ENCODE measurements at regions not wholly inside any gene's neighbourhood (a gene's known extent, or its start where the extent isn't known, plus 50 kb on each side); places are given as distances from the start of the nearest gene placed in this dataset.

GRCh38 chr21:39108291-39109162 is 74.7 kb downstream of the PSMG1 start:
- no peak overlapping the region for H3K27ac ChIP-seq
- no peak overlapping the region for H3K4me3 ChIP-seq
- H3K9me3 ChIP-seq: no peaks in the 10 kb centered on the region
- TF ChIP-seq EP300 (IDR thresholded peaks at IDR 0.05) (no peak), POLR2A (IDR thresholded peaks at IDR 0.05) (no peak)
- TF ChIP-seq, protein P1, sequence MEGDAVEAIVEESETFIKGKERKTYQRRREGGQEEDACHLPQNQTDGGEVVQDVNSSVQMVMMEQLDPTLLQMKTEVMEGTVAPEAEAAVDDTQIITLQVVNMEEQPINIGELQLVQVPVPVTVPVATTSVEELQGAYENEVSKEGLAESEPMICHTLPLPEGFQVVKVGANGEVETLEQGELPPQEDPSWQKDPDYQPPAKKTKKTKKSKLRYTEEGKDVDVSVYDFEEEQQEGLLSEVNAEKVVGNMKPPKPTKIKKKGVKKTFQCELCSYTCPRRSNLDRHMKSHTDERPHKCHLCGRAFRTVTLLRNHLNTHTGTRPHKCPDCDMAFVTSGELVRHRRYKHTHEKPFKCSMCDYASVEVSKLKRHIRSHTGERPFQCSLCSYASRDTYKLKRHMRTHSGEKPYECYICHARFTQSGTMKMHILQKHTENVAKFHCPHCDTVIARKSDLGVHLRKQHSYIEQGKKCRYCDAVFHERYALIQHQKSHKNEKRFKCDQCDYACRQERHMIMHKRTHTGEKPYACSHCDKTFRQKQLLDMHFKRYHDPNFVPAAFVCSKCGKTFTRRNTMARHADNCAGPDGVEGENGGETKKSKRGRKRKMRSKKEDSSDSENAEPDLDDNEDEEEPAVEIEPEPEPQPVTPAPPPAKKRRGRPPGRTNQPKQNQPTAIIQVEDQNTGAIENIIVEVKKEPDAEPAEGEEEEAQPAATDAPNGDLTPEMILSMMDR (IDR thresholded peaks at IDR 0.05): no peak
- no peaks in the 10 kb centered on the region for H3K27me3 ChIP-seq
- H3K36me3 ChIP-seq: no peaks in the 10 kb centered on the region
- 90 to 94% methylated on average over 23 of the region's 23 CpGs for WGBS, 2 donors
- DNase-seq (ENCODE audit: low spot score in 2 of 2): no peak
- peaks cover 0 to 12% (median 0%) of the 10 kb centered on the region in 4 donors for H3K4me1 ChIP-seq

DNA sequence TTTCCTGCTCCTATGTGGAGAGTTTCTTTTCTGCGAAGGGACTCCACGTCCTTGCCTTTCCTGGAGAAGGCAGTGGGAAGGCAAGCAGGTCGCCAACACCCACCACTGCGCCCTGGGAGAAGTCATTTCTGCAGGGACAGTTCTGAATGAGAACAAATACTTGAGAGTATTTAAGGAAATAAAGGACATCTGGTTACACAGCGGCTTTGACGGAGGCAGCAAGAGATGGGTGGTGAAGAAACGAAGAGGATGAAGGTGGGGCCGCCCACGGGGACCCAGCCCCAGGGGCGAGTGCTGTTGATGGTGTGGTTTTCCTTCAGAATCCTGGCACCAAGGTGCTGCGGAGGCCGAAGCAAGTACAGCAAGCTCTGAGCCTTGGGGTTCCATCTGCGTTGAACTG is 75.5 kb downstream of the PSMG1 start:
- no peaks in the 10 kb centered on the region for H3K27me3 ChIP-seq
- no peak overlapping the region for H3K27ac ChIP-seq
- WGBS, 2 donors: 90 to 91% methylated on average over 13 of the region's 13 CpGs
- no peaks in the 10 kb centered on the region for H3K36me3 ChIP-seq
- no peaks in the 10 kb centered on the region for H3K9me3 ChIP-seq
- no peak for DNase-seq (ENCODE audit: low spot score in 2 of 2)
- TF ChIP-seq POLR2A (IDR thresholded peaks at IDR 0.05): no peak
- TF ChIP-seq, protein P1 (IDR thresholded peaks at IDR 0.05): no peak
- H3K4me1 ChIP-seq: peaks cover 0 to 12% (median 0%) of the 10 kb centered on the region in 4 donors
- no peak overlapping the region for H3K4me3 ChIP-seq

DNA sequence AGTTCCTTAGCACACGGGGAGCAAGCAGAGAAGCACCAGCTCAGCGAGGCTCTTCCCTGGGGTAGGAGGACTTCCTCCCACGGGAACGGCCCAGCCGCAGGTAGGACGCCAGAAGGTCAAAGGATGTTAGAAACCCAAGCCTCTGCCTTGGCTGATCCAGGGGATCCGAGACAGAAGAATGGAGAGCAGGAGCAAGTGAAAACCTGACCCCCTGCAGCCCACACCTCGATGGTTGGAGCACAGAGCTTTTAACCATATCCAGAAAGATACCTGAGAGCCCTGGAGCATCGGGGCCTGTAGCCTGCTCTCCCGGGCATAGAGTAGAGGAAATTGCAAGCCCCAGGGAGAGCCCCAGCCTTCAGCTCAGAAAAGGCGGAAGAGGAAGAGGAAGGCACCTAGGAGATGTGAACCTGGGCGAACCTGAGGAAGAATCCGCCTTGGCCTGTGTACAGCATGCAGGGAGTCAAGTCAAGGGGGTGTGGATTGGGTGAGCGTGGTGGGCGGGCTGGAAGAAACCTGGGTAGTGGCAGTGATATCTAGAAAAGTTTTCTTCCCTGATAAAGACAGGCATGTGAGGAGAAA is 76.3 kb downstream of the PSMG1 start:
- TF ChIP-seq EP300 (IDR thresholded peaks at IDR 0.05) (no peak), POLR2A (IDR thresholded peaks at IDR 0.05) (no peak)
- TF ChIP-seq, protein P1 (IDR thresholded peaks at IDR 0.05): no peak

DNA sequence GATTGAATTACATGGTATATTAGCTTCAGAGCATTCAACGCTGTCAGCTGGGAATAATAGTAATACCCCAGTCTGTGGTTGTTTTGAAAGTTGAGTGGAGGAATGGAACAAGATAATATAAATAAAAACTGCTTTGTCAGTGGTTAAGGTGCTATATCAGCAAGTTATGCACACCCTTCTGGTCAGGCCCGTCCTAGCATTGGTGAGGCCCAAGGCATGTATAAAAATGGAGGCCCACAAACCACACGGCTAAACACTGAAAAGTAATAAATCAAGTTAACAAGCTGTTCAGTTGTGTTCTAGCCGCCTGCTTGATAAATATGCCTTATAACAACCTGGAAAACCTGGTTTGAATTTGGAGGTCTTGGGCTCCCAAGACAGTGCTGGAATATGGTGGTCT is 77.4 kb downstream of the PSMG1 start:
- WGBS, 2 donors: 60 to 61% methylated on average over 4 of the region's 4 CpGs
- H3K27ac ChIP-seq: no peak overlapping the region
- no peaks in the 10 kb centered on the region for H3K9me3 ChIP-seq
- TF ChIP-seq POLR2A (IDR thresholded peaks at IDR 0.05) (no peak), EP300 (IDR thresholded peaks at IDR 0.05) (no peak)
- TF ChIP-seq, protein P1 (IDR thresholded peaks at IDR 0.05): no peak
- H3K27me3 ChIP-seq: no peaks in the 10 kb centered on the region
- no peak for DNase-seq (ENCODE audit: low spot score in 2 of 2)
- H3K36me3 ChIP-seq: no peaks in the 10 kb centered on the region
- peaks cover 0 to 7% (median 0%) of the 10 kb centered on the region in 4 donors for H3K4me1 ChIP-seq
- no peak overlapping the region for H3K4me3 ChIP-seq

More for the DNA sequence above, 76.3 kb downstream of the PSMG1 start:
- H3K36me3 ChIP-seq: no peaks in the 10 kb centered on the region
- H3K27me3 ChIP-seq: no peaks in the 10 kb centered on the region
- no peak overlapping the region for H3K27ac ChIP-seq
- no peak overlapping the region for H3K4me3 ChIP-seq
- WGBS, 2 donors: 86 to 89% methylated on average over 15 of the region's 15 CpGs
- peaks cover 0 to 11% (median 0%) of the 10 kb centered on the region in 4 donors for H3K4me1 ChIP-seq
- no peak for DNase-seq (ENCODE audit: low spot score in 2 of 2)
- no peaks in the 10 kb centered on the region for H3K9me3 ChIP-seq

DNA sequence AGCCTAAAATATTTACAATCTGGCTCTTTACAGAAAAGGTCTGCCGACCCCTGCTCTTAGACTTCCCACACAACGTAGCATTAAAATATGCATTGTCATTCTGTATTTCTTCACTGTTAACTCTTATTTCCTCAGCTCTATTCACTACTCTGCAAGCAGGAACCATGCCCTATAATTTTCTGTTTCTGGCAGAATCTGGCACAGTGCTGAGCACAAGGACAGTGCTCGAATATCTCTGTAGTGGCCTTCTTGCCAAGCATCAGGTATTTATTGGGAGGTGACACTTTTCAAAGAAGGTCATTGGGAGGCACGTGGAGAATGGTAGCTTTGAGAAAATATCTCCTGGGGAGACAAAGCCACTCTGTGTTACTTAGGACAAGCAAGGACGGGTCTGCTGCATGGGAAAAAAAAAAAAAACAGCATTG is 77.9 kb downstream of the PSMG1 start:
- no peak for DNase-seq (ENCODE audit: low spot score in 2 of 2)
- H3K27ac ChIP-seq: no peak overlapping the region
- no peak overlapping the region for H3K4me3 ChIP-seq
- no peaks in the 10 kb centered on the region for H3K27me3 ChIP-seq
- H3K36me3 ChIP-seq: no peaks in the 10 kb centered on the region
- no peaks in the 10 kb centered on the region for H3K9me3 ChIP-seq
- TF ChIP-seq EP300 (IDR thresholded peaks at IDR 0.05): no peak
- TF ChIP-seq POLR2A (IDR thresholded peaks at IDR 0.05): no peak
- TF ChIP-seq, protein P1 (IDR thresholded peaks at IDR 0.05): no peak
- peaks cover 0 to 7% (median 0%) of the 10 kb centered on the region in 4 donors for H3K4me1 ChIP-seq
- 27 to 33% methylated on average over 5 of the region's 5 CpGs for WGBS, 2 donors
